ENCODE measurements at regions not wholly inside any gene's neighbourhood (a gene's known extent, or its start where the extent isn't known, plus 50 kb on each side); places are given as distances from the start of the nearest gene placed in this dataset.

DNA sequence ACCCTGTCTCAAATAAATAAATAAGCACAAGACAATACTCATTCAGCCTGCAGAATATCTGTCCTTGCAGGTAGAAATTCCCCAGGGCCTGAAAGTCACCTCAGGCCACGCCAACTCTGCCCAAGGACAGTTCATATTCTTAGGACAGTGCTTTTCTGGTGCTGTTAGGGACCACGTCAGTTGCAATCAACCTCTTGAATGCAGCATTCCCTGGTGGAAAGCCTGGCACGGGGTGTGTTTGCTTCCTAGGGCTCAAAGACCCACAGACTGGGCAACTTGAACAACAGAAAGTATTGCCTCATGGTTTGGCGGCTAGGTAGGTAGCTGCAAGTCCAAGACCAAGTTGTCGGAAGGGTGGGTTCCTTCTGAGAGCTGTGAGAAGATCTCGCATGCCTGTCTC, 160.3 kb downstream of the KCTD15 start:
- Histone ChIP-seq H3K4me2 (no peak overlapping the region), H3K4me1 (ENCODE audit: low read depth, poor library complexity, severe bottlenecking) (peaks cover 18% of the 10 kb centered on the region), H3K79me2 (ENCODE audit: insufficient read depth, low read depth) (no peaks in the 10 kb centered on the region), H3K27me3 (ENCODE audit: insufficient read depth, low read depth) (no peaks in the 10 kb centered on the region), H3K9ac (no peak overlapping the region), H3K27ac (no peak overlapping the region), H3K36me3 (ENCODE audit: insufficient read depth) (no peaks in the 10 kb centered on the region), H4K20me1 (ENCODE audit: insufficient read depth) (no peaks in the 10 kb centered on the region), H3K4me3 (IDR thresholded peaks at IDR 0.05; ENCODE audit: insufficient read depth, low read depth, low read length) (no peak overlapping the region), H2AFZ (ENCODE audit: low read depth) (no peak overlapping the region)
- TF ChIP-seq, protein P1, sequence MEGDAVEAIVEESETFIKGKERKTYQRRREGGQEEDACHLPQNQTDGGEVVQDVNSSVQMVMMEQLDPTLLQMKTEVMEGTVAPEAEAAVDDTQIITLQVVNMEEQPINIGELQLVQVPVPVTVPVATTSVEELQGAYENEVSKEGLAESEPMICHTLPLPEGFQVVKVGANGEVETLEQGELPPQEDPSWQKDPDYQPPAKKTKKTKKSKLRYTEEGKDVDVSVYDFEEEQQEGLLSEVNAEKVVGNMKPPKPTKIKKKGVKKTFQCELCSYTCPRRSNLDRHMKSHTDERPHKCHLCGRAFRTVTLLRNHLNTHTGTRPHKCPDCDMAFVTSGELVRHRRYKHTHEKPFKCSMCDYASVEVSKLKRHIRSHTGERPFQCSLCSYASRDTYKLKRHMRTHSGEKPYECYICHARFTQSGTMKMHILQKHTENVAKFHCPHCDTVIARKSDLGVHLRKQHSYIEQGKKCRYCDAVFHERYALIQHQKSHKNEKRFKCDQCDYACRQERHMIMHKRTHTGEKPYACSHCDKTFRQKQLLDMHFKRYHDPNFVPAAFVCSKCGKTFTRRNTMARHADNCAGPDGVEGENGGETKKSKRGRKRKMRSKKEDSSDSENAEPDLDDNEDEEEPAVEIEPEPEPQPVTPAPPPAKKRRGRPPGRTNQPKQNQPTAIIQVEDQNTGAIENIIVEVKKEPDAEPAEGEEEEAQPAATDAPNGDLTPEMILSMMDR (conservative IDR thresholded peaks at IDR 0.05; ENCODE audit: low read depth, low read length) = no peak

DNA sequence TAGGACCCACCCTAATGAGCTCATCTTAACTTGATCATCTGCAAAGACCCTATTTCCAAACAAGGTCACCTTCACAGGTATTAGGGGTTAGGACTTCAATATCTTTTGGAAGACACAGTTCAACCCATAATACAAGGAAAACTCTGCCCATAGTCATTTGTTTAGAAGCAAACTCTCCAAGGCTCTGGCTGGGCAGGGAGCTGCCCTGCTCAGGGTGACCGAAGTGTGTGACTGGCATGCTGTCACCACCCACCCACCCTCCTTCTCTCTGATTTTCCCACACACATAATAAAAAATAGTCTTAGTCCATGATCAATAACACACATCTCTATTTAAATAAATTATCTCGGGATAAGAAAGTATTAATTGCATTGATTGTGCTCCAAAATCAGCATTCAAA, 161.1 kb downstream of the KCTD15 start:
- Histone ChIP-seq H3K9ac (no peak overlapping the region), H3K4me3 (IDR thresholded peaks at IDR 0.05; ENCODE audit: insufficient read depth, low read depth, low read length) (no peak overlapping the region), H3K79me2 (ENCODE audit: insufficient read depth, low read depth) (no peaks in the 10 kb centered on the region)

DNA sequence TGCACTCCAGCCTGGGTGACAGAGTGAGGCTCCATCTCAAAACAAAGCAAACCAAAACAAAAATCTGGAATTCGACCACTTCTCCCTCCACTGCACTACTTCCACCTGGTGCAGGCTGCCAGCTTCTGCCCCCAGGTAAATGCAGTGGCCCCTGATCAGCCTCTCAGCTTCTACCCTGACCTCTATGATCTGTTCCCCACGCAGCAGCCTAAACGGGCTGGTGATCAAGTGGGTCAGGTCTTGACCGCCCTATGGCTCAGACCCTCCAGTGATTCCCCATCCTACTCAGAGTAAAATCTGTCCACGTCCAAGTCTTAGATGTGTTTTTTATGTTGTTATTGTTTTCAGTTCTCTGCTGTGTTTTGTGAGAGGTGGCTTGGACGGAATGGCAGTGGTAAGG, 163.9 kb downstream of the KCTD15 start:
- Histone ChIP-seq H3K4me3 (IDR thresholded peaks at IDR 0.05; ENCODE audit: insufficient read depth, low read depth, low read length) (no peak overlapping the region), H3K27me3 (ENCODE audit: insufficient read depth, low read depth) (no peaks in the 10 kb centered on the region), H2AFZ (ENCODE audit: low read depth) (no peak overlapping the region), H3K4me2 (no peak overlapping the region), H3K79me2 (ENCODE audit: insufficient read depth, low read depth) (no peaks in the 10 kb centered on the region), H4K20me1 (ENCODE audit: insufficient read depth) (no peaks in the 10 kb centered on the region), H3K36me3 (ENCODE audit: insufficient read depth) (no peaks in the 10 kb centered on the region), H3K9ac (no peak overlapping the region), H3K4me1 (ENCODE audit: low read depth, poor library complexity, severe bottlenecking) (no peaks in the 10 kb centered on the region), H3K27ac (no peak overlapping the region)
- TF ChIP-seq, protein P1 (conservative IDR thresholded peaks at IDR 0.05; ENCODE audit: low read depth, low read length) = no peak

More for the DNA sequence above, 161.1 kb downstream of the KCTD15 start:
- Histone ChIP-seq H2AFZ (ENCODE audit: low read depth) (no peak overlapping the region), H3K27me3 (ENCODE audit: insufficient read depth, low read depth) (no peaks in the 10 kb centered on the region), H3K36me3 (ENCODE audit: insufficient read depth) (no peaks in the 10 kb centered on the region), H3K4me1 (ENCODE audit: low read depth, poor library complexity, severe bottlenecking) (peaks cover 10% of the 10 kb centered on the region), H3K4me2 (no peak overlapping the region), H3K27ac (no peak overlapping the region), H4K20me1 (ENCODE audit: insufficient read depth) (no peaks in the 10 kb centered on the region)
- TF ChIP-seq, protein P1 (conservative IDR thresholded peaks at IDR 0.05; ENCODE audit: low read depth, low read length) = no peak

DNA sequence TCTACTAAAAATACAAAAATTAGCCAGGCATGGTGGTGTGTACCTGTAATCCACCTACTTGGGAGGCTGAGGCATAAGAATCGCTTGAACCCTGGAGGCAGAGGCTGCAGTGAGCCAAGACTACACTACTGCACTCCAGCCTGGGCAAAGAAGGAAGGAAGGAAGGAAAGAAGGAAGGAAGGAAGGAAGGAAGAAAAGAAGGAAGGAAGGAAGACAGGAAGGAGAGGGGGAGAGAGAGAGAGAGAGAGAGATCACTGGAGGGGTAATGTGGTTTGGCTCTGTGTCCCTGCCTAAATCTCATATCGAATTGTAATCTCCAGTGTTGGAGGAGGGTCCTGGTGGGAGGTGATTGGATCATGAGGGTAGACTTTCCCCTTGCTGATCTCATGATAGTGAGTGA, 165.5 kb downstream of the KCTD15 start:
- H3K36me3 ChIP-seq (ENCODE audit: insufficient read depth) = no peaks in the 10 kb centered on the region
- no peaks in the 10 kb centered on the region for H3K4me1 ChIP-seq (ENCODE audit: low read depth, poor library complexity, severe bottlenecking)
- no peak overlapping the region for H3K27ac ChIP-seq
- TF ChIP-seq, protein P1 (conservative IDR thresholded peaks at IDR 0.05; ENCODE audit: low read depth, low read length) = no peak
- H3K27me3 ChIP-seq (ENCODE audit: insufficient read depth, low read depth) = no peaks in the 10 kb centered on the region
- no peak overlapping the region for H3K4me3 ChIP-seq (IDR thresholded peaks at IDR 0.05; ENCODE audit: insufficient read depth, low read depth, low read length)
- H4K20me1 ChIP-seq (ENCODE audit: insufficient read depth) = no peaks in the 10 kb centered on the region
- H3K4me2 ChIP-seq = no peak overlapping the region
- no peak overlapping the region for H2AFZ ChIP-seq (ENCODE audit: low read depth)
- H3K79me2 ChIP-seq (ENCODE audit: insufficient read depth, low read depth) = no peaks in the 10 kb centered on the region
- no peak overlapping the region for H3K9ac ChIP-seq
